Neural cell (in vitro differentiated cells): ENCODE measurements at regions not wholly inside any gene's neighbourhood (a gene's known extent, or its start where the extent isn't known, plus 50 kb on each side); places are given as distances from the start of the nearest gene placed in this dataset.
A peak's percentile ranks its signal among the peaks of the same experiment; 100 is the strongest.

Experiments used
- H2AFZ ChIP-seq: fragments of 200-600, 300-800 bp; sonication (generic), shearing (Covaris generic); 2 replicates; pipeline ENCODE4 v1.6.0; 2014; ENCODE audit warnings: low read depth, mild to moderate bottlenecking, antibody characterized with exemption, low read length, moderate library complexity
- H3F3A ChIP-seq: fragments of 200-600 bp; shearing (Covaris generic); 2 replicates; pipeline ENCODE4 v1.6.1; 2016; ENCODE audit warnings: mild to moderate bottlenecking, moderate library complexity, mixed read lengths, antibody characterized with exemption, low read length; ENCODE audit not compliant: insufficient read depth, poor library complexity, severe bottlenecking
- H3K27ac ChIP-seq: fragments of 200-600, 300-800 bp; sonication (generic), shearing (Covaris generic); 2 replicates; pipeline ENCODE4 v1.5.1; 2014; ENCODE audit warnings: mild to moderate bottlenecking, low read length, moderate library complexity
- H3K27me3 ChIP-seq: fragments of 300-800, 200-600 bp; sonication (generic), shearing (Covaris generic); 2 replicates; pipeline ENCODE4 v1.6.0; 2014; ENCODE audit warnings: mild to moderate bottlenecking, low read depth, low read length, moderate library complexity; ENCODE audit not compliant: insufficient read depth
- H3K36me3 ChIP-seq: fragments of 300-800, 200-600 bp; sonication (generic), shearing (Covaris generic); 2 replicates; pipeline ENCODE4 v1.5.1; 2014; ENCODE audit warnings: mild to moderate bottlenecking, antibody characterized with exemption, low read length, moderate library complexity; ENCODE audit not compliant: insufficient read depth
- H3K4me2 ChIP-seq: fragments of 300-800, 200-600 bp; sonication (generic), shearing (Covaris generic); 2 replicates; pipeline ENCODE4 v1.6.0; 2014; ENCODE audit warnings: mild to moderate bottlenecking, low read length
- H3K4me3 ChIP-seq: fragments of 300-800, 200-600 bp; sonication (generic), shearing (Covaris generic); 2 replicates; pipeline ENCODE4 v1.5.1; 2014; ENCODE audit warnings: mild to moderate bottlenecking, low read length, moderate library complexity
- H3K79me2 ChIP-seq: fragments of 200-600 bp; shearing (Covaris generic); replicated peaks from 2 replicates; pipeline ENCODE4 v1.6.0; 2014; ENCODE audit warnings: mild to moderate bottlenecking, low read length, moderate library complexity; ENCODE audit not compliant: insufficient read depth
- H3K9ac ChIP-seq: fragments of 300-800, 200-600 bp; sonication (generic), shearing (Covaris generic); 2 replicates; pipeline ENCODE4 v1.6.1; 2016; ENCODE audit warnings: mild to moderate bottlenecking, low read length, mixed read lengths
- H3K9me2 ChIP-seq: fragments of 200-600 bp; shearing (Covaris generic); 2 replicates; pipeline ENCODE4 v1.6.1; 2016; ENCODE audit warnings: mild to moderate bottlenecking, low read length, mixed read lengths; ENCODE audit not compliant: insufficient read depth
- H3K9me3 ChIP-seq: fragments of 200-600, 300-800 bp; sonication (generic), shearing (Covaris generic); 2 replicates; pipeline ENCODE4 v1.6.1; 2016; ENCODE audit warnings: mild to moderate bottlenecking, mixed run types, low read length, moderate library complexity, mixed read lengths
- H4K20me1 ChIP-seq: fragments of 200-600 bp; shearing (Covaris generic); 2 replicates; pipeline ENCODE4 v1.6.1; 2016; ENCODE audit warnings: mild to moderate bottlenecking, mixed run types; ENCODE audit not compliant: insufficient read depth
- CTCF ChIP-seq: fragments of 450-650 bp; IDR thresholded peaks from 2 replicates; pipeline ENCODE4 v1.5.1; 2014; ENCODE audit warnings: antibody characterized with exemption, mild to moderate bottlenecking, moderate library complexity; ENCODE audit not compliant: poor library complexity, severe bottlenecking
- EP300 ChIP-seq: fragments of 450-650 bp; conservative IDR thresholded peaks from 2 replicates; pipeline ENCODE4 v1.6.1; 2014; ENCODE audit warnings: antibody characterized with exemption, mild to moderate bottlenecking, moderate library complexity; ENCODE audit not compliant: poor library complexity, severe bottlenecking
- EZH2 ChIP-seq: fragments of 200-600, 300-800 bp; shearing (Covaris generic), sonication (generic); IDR thresholded peaks from 2 replicates; pipeline ENCODE4 v1.6.1; 2014; ENCODE audit warnings: antibody characterized with exemption, low read length, borderline replicate concordance, mild to moderate bottlenecking; ENCODE audit not compliant: insufficient read depth, poor library complexity, severe bottlenecking
- MXI1 ChIP-seq: fragments of 450-650 bp; conservative IDR thresholded peaks from 2 replicates; pipeline ENCODE4 v1.6.1; 2014; ENCODE audit warnings: antibody characterized with exemption, mild to moderate bottlenecking; ENCODE audit not compliant: poor library complexity, severe bottlenecking
- POLR2AphosphoS5 ChIP-seq: IDR thresholded peaks from 2 replicates; pipeline ENCODE4 v1.6.1; 2012
- RAD21 ChIP-seq: fragments of 450-650 bp; conservative IDR thresholded peaks from 2 replicates; pipeline ENCODE4 v1.6.1; 2014; ENCODE audit warnings: antibody characterized with exemption, mild to moderate bottlenecking, moderate library complexity
- REST ChIP-seq: IDR thresholded peaks from 2 replicates; pipeline ENCODE4 v1.6.1; 2012; ENCODE audit warnings: borderline replicate concordance
- SMC3 ChIP-seq: fragments of 450-650 bp; conservative IDR thresholded peaks from 2 replicates; pipeline ENCODE4 v1.6.1; 2014; ENCODE audit warnings: antibody characterized with exemption, mild to moderate bottlenecking, moderate library complexity; ENCODE audit not compliant: poor library complexity
- TAF1 ChIP-seq: IDR thresholded peaks from 2 replicates; pipeline ENCODE4 v1.6.1; 2012; ENCODE audit warnings: low read depth

DNA sequence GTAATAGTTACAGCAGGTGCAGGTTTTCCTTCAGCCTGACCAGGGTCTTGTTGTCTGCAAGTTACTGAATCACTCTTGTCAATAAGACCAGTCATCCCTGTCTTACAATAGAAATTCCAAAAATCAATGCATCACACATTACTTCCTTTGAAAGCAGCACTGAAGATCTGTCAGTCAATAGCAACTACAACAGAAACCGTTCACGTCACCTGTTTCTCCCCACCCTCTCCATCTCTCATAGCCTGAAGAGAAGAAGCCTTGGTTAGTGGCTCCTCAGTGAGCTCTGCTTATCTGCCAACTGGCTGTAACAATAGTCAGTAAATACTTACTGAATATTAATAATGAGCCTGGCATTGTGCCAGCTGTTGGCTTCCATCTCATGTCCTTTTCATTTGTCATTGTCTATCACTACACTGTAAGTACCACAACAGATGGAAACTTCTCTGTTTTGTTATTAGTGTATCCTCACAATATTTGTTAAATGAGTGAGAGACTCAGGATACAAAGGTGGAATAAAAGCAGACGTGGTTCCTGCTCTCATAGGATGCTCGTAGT, 195.2 kb downstream of the S1PR1 start:
- H3K27ac ChIP-seq: peak overlapping the region; percentile 26
- no peaks in the 10 kb centered on the region for H3K27me3 ChIP-seq
- no peak overlapping the region for H3K4me3 ChIP-seq
- no peak overlapping the region for H2AFZ ChIP-seq
- H3K9me3 ChIP-seq: no peaks in the 10 kb centered on the region
- no peak overlapping the region for H3K4me2 ChIP-seq
- TF ChIP-seq TAF1 (no peak), SMC3 (no peak), REST (no peak), MXI1 (no peak), RAD21 (no peak), EP300 (no peak), CTCF (no peak), POLR2AphosphoS5 (no peak), EZH2 (no peak)
- no peak overlapping the region for H3K9ac ChIP-seq
- H3K79me2 ChIP-seq: no peaks in the 10 kb centered on the region
- no peaks in the 10 kb centered on the region for H3K36me3 ChIP-seq
- no peaks in the 10 kb centered on the region for H3K9me2 ChIP-seq
- H3F3A ChIP-seq: no peaks in the 10 kb centered on the region
- no peaks in the 10 kb centered on the region for H4K20me1 ChIP-seq

DNA sequence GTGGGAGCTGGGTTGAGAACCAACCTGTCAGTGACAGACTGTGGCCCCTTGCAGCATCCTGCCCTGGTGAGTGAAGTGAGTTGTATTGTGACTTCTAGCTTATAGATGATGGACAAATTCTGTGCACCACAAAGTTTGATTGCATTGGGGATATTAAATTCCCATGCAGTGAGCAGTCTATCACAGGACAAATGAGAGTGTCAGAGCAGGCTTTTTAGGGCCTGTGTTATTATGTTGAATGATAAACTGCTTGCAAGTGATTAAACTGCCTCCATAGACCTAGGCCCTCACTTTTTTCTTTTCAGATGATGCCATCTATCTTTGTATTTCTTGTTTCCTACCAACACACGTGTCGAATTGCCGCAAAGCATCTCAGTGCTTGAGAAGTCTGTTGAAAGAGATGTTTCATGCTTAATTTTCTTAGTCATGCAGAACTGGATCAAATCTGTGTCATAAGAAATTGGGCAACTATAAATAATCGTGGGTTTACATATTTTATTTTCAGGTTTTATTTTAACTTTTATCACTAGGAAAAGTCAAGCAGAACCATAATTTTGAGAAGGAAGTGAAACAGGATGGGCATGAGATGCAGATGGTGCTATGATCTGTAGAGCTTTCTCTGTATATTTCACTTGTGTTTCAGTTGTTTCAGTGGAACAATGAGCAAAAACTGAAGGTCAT, 199.2 kb downstream of the S1PR1 start:
- Histone ChIP-seq H3K27me3 (no peaks in the 10 kb centered on the region), H3F3A (no peaks in the 10 kb centered on the region), H3K4me3 (no peak overlapping the region), H3K36me3 (no peaks in the 10 kb centered on the region), H3K4me2 (no peak overlapping the region), H3K27ac (no peak overlapping the region), H3K79me2 (no peaks in the 10 kb centered on the region), H2AFZ (no peak overlapping the region), H3K9me3 (no peaks in the 10 kb centered on the region), H3K9ac (no peak overlapping the region), H3K9me2 (no peaks in the 10 kb centered on the region), H4K20me1 (no peaks in the 10 kb centered on the region)
- TF ChIP-seq REST (no peak), EZH2 (no peak), TAF1 (no peak), SMC3 (no peak), MXI1 (no peak), CTCF (no peak), EP300 (no peak), POLR2AphosphoS5 (no peak), RAD21 (no peak)
